GM12892 (cell line): ENCODE measurements at regions not wholly inside any gene's neighbourhood (a gene's known extent, or its start where the extent isn't known, plus 50 kb on each side); places are given as distances from the start of the nearest gene placed in this dataset.

Experiments used
- DNase-seq: peaks from one replicate; pipeline ENCODE4 v3.0.0; 2011; ENCODE audit not compliant: insufficient read length
- FAIRE-seq: peaks from 2 replicates; lab custom pipeline; 2011; peaks lifted over from hg19 to GRCh38; lab: Jason Lieb, UNC
- POLR2A ChIP-seq: IDR thresholded peaks from 2 replicates; pipeline ENCODE4 v1.6.1; 2011; ENCODE audit warnings: low read depth, low read length, control low read depth
- POLR2AphosphoS5 ChIP-seq: IDR thresholded peaks from 2 replicates; pipeline ENCODE4 v1.6.1; 2011; ENCODE audit warnings: low read depth, low read length, control low read depth
- TAF1 ChIP-seq: IDR thresholded peaks from 2 replicates; pipeline ENCODE4 v1.6.1; 2011; ENCODE audit warnings: low read depth, mild to moderate bottlenecking, control low read depth, low read length, borderline replicate concordance

DNA sequence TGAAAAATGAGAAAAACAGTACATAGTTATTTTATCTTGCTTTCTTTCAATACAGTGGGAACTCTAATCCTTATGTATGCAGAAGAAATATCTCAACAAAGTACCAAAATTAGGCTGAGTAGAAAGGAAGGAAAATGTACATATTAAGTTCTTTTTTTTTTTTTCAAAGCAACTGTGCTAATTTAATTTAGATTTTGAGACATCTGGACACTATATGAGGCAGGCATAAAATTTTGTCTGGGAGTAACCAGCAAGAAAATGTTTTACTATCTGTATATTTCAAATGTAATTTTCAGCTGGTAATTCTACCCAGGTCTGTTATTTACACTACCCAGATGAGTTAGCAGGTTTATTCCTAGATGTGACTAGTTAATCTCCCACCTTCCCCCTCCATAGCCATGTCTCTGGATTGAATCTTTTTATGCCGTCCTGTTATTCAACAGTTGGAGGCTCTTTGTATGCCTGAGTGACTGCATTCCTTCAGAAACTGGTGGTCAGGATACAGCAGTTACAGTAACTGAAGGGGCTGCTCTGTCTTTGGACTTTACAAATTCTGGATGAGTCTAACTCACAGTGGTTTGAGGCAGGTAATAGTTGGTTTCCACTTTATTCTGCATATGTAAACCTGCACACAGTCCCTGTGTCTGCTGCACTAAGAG lies 633.6 kb downstream of the PCDH18 start:
- no peak for TF ChIP-seq TAF1
- no peak for TF ChIP-seq POLR2A
- TF ChIP-seq POLR2AphosphoS5, result no peak
- FAIRE-seq (no peak), DNase-seq (no peak)

DNA sequence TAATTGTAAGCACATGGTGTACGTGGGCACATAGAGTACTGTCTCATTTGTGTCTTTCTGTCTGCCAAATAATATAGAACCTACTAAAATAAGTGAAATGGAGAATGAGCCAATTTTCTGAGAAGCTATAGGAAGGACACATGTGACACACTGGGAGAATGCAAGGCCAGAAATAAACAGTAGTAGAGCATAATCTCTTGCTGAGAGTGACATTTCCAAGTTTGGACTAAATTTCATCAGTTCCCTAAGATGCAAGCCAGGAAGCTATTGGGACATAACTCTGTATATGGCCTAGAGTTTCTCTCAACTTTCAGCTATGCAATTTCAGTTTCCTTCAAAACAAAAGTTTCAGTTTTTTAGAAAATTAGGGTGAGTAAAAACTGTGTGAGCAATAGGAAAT lies 638.7 kb downstream of the PCDH18 start:
- DNase-seq (no peak), FAIRE-seq (no peak)

DNA sequence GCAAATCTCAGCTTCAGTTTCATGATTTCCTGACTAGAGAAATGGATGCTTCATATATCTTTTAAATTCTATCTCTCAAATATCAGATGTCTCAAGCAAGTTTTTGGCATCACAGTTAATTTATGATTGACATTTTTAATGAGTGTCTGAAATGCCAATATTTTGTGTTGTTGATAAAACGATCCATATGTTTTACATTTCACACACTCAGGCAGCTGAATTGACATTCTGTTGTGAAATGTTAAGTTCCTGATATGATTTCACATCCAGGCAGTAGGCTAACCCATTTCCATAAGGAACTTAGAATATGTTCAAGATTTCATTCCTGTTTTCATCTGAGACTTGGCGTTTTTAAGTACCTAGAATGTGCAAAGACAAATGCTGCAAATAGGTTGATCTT lies 650.6 kb downstream of the PCDH18 start:
- DNase-seq, result no peak
- FAIRE-seq, result no peak
- TF ChIP-seq POLR2A, result no peak

More for the DNA sequence above, 638.7 kb downstream of the PCDH18 start:
- TF ChIP-seq POLR2A (no peak), TAF1 (no peak), POLR2AphosphoS5 (no peak)

DNA sequence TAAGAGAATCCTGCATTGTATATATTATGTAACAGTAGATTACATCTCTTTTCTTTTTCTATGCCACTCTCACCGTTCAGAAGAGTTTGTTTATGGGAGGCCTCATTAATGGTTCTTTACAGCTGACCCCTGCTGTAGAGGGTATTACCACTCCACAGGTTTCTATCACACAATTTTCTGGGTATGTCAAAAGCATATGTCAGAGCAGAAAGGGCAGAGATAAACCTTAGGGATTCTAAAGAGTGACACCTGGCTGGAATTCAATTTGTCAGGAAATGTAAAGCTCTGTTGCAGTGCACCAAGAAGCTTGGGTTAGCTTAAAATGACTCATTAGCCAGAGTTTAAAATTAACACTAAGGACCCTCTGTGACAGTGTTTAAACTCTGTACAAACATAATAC lies 658.7 kb downstream of the PCDH18 start:
- TF ChIP-seq POLR2AphosphoS5, result no peak
- TF ChIP-seq TAF1, result no peak
- no peak for TF ChIP-seq POLR2A
- FAIRE-seq, result no peak
- no peak for DNase-seq

- TF ChIP-seq TAF1, result no peak
- TF ChIP-seq POLR2AphosphoS5, result no peak
- no peak for TF ChIP-seq POLR2A
- no peak for FAIRE-seq
- DNase-seq, result no peak
These were observed 664.8 kb downstream of the PCDH18 start for GRCh38 chr4:136867465-136867864.

GRCh38 chr4:136865526-136865925 lies 666.8 kb downstream of the PCDH18 start:
- TF ChIP-seq POLR2A (no peak), POLR2AphosphoS5 (no peak), TAF1 (no peak)
- FAIRE-seq, result no peak
- no peak for DNase-seq

GRCh38 chr4:136864604-136865185 lies 667.6 kb downstream of the PCDH18 start:
- FAIRE-seq (peak; percentile 42), DNase-seq (no peak)
- TF ChIP-seq TAF1, result no peak
- TF ChIP-seq POLR2AphosphoS5, result no peak
- no peak for TF ChIP-seq POLR2A

DNA sequence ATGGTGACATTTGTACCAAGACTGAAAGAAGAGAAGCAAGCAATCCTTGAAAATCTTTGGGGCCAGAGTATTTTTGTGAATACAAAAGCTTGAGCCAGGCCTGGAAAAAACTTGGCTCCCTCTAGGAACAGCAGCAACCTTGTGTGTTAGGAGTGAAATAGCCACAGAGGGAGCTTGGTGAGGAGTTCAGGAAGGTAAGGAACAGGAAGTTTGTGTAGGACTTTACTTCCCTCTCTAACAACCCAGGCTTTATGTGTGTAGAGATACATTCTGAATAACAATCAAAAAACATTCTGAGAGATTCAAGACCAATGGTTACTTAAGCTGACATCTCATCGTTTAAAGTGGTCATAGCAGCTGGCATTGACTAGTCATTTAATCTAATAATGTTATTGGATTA lies 668.5 kb downstream of the PCDH18 start:
- TF ChIP-seq TAF1 (no peak), POLR2A (no peak), POLR2AphosphoS5 (no peak)
- FAIRE-seq (no peak), DNase-seq (no peak)

DNA sequence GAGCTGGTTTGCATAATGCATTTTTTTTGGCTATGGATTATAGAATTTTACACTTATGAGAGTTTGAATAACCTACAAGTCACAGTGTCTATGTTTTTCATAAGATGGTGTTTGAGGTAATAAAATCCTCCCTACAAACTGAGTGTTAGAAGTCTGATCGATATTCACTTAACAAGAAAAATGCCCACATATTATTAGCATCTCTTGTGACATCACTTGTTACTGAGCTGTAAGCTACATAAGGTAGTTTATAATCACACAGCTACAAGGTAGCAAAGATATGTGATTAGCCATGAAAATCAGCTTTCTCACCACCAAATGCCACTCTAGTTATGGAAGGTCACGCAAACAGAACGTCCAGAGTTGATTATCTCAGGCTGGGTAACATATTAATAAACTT lies 669.6 kb downstream of the PCDH18 start:
- TF ChIP-seq POLR2AphosphoS5 (no peak), POLR2A (no peak), TAF1 (no peak)
- DNase-seq (no peak), FAIRE-seq (no peak)

GRCh38 chr4:136861091-136861490 lies 671.2 kb downstream of the PCDH18 start:
- FAIRE-seq (no peak), DNase-seq (no peak)
- TF ChIP-seq POLR2AphosphoS5, result no peak
- no peak for TF ChIP-seq TAF1
- no peak for TF ChIP-seq POLR2A

GRCh38 chr4:136858903-136859302 lies 673.4 kb downstream of the PCDH18 start:
- FAIRE-seq (no peak), DNase-seq (no peak)

GRCh38 chr4:136855886-136856285 lies 676.4 kb downstream of the PCDH18 start:
- DNase-seq (no peak), FAIRE-seq (no peak)
- TF ChIP-seq POLR2A (no peak), POLR2AphosphoS5 (no peak), TAF1 (no peak)

More at GRCh38 chr4:136858903-136859302, 673.4 kb downstream of the PCDH18 start:
- TF ChIP-seq TAF1 (no peak), POLR2AphosphoS5 (no peak), POLR2A (no peak)

DNA sequence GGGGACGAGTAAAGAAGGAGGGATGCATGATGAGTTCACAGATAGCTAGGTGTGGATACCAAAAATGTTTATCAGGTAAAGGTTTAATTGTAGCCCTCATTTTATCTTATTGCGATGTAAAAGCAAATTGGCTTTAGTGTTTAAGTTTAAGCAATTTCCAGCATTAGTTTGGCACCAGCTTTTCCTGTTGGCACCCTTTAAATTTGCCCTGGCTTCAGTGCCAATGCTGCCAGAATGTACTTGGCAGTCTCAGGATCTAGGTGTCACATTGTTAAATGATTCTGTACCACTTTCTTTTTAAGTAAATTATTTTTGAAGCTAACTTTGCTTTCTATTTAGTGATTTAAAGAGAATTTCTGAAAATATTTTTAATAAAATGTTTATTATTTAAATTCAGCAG lies 681.8 kb downstream of the PCDH18 start:
- no peak for FAIRE-seq
- no peak for DNase-seq
- no peak for TF ChIP-seq TAF1
- no peak for TF ChIP-seq POLR2A
- TF ChIP-seq POLR2AphosphoS5, result no peak
